Osteoblast (primary cell): ENCODE measurements at regions not wholly inside any gene's neighbourhood (a gene's known extent, or its start where the extent isn't known, plus 50 kb on each side); places are given as distances from the start of the nearest gene placed in this dataset.

Experiments
- DNase-seq: peaks from one replicate; pipeline ENCODE4 v3.0.0; 2011; ENCODE audit warnings: low spot score, mixed read lengths; ENCODE audit not compliant: insufficient read length; ENCODE audit errors: missing footprints
- H2AFZ ChIP-seq: 2 replicates; pipeline ENCODE4 v1.6.0; 2011; ENCODE audit warnings: mild to moderate bottlenecking, low read length
- H3K27ac ChIP-seq: 2 replicates; pipeline ENCODE4 v1.5.1; 2011; ENCODE audit warnings: mild to moderate bottlenecking, low read depth, low read length, moderate library complexity
- H3K27me3 ChIP-seq: 2 replicates; pipeline ENCODE4 v1.6.0; 2012; ENCODE audit warnings: mild to moderate bottlenecking, control low read depth, inconsistent platforms, low read length, moderate library complexity; ENCODE audit not compliant: insufficient read depth
- H3K36me3 ChIP-seq: 2 replicates; pipeline ENCODE4 v1.5.1; 2011; ENCODE audit warnings: mild to moderate bottlenecking, low read length, control low read depth, moderate library complexity; ENCODE audit not compliant: insufficient read depth
- H3K4me1 ChIP-seq: 2 replicates; pipeline ENCODE4 v1.5.1; 2011; ENCODE audit warnings: mild to moderate bottlenecking, low read length, control low read depth, moderate library complexity; ENCODE audit not compliant: insufficient read depth
- H3K4me2 ChIP-seq: 2 replicates; pipeline ENCODE4 v1.6.0; 2011; ENCODE audit warnings: mild to moderate bottlenecking, low read length; ENCODE audit not compliant: insufficient read depth
- H3K4me3 ChIP-seq: fragments of 200-600 bp; sonication (generic); 3 replicates; pipeline ENCODE4 v1.5.1; 2012; ENCODE audit warnings: mild to moderate bottlenecking, low read length, inconsistent platforms; ENCODE audit not compliant: insufficient read depth
- H3K79me2 ChIP-seq: 2 replicates; pipeline ENCODE4 v1.6.0; 2012; ENCODE audit warnings: mild to moderate bottlenecking, low read length, control low read depth, inconsistent platforms; ENCODE audit not compliant: insufficient read depth
- H3K9me3 ChIP-seq: 2 replicates; pipeline ENCODE4 v1.5.1; 2011; ENCODE audit warnings: low read depth, low read length, control low read depth
- H4K20me1 ChIP-seq: 2 replicates; pipeline ENCODE4 v1.6.0; 2012; ENCODE audit warnings: mild to moderate bottlenecking, low read length, control low read depth; ENCODE audit not compliant: insufficient read depth
- TF ChIP-seq, protein P1 (sequence below): IDR thresholded peaks from 2 replicates; pipeline ENCODE4 v1.5.1; 2011; ENCODE audit warnings: mild to moderate bottlenecking, low read depth, low read length, moderate library complexity; ENCODE audit errors: extremely low read depth

DNA sequence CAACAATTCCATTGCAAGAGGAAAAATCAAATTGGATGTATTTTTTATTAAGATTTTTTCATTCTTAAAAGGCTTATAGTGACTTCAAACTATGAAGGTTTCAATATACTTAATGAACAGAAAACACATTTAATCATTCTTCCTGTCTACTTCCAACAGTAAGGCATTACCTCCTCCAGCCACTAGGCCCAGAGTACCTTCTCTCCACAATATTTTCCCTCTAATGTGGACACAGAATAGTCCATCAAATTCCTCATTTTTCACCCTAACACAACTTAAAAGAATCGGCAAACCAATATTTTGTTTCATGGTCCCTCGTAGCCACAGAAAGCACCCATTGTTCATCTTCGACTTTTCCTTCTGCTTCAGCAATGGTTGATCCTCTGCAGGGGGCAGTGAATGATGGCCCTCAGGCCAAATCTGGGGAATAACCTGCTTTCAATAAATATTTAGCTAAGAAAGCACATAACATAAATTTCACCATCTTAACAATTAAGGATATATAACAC, 335.4 kb upstream of the ID4 start:
- Histone ChIP-seq H2AFZ (no peak overlapping the region), H3K27ac (no peak overlapping the region), H3K4me3 (no peak overlapping the region), H3K79me2 (no peaks in the 10 kb centered on the region), H3K27me3 (no peaks in the 10 kb centered on the region), H3K4me1 (no peaks in the 10 kb centered on the region), H4K20me1 (no peaks in the 10 kb centered on the region), H3K9me3 (no peaks in the 10 kb centered on the region), H3K4me2 (no peak overlapping the region), H3K36me3 (no peaks in the 10 kb centered on the region)
- DNase-seq: peak; percentile 8
- TF ChIP-seq, protein P1, sequence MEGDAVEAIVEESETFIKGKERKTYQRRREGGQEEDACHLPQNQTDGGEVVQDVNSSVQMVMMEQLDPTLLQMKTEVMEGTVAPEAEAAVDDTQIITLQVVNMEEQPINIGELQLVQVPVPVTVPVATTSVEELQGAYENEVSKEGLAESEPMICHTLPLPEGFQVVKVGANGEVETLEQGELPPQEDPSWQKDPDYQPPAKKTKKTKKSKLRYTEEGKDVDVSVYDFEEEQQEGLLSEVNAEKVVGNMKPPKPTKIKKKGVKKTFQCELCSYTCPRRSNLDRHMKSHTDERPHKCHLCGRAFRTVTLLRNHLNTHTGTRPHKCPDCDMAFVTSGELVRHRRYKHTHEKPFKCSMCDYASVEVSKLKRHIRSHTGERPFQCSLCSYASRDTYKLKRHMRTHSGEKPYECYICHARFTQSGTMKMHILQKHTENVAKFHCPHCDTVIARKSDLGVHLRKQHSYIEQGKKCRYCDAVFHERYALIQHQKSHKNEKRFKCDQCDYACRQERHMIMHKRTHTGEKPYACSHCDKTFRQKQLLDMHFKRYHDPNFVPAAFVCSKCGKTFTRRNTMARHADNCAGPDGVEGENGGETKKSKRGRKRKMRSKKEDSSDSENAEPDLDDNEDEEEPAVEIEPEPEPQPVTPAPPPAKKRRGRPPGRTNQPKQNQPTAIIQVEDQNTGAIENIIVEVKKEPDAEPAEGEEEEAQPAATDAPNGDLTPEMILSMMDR: no peak

DNA sequence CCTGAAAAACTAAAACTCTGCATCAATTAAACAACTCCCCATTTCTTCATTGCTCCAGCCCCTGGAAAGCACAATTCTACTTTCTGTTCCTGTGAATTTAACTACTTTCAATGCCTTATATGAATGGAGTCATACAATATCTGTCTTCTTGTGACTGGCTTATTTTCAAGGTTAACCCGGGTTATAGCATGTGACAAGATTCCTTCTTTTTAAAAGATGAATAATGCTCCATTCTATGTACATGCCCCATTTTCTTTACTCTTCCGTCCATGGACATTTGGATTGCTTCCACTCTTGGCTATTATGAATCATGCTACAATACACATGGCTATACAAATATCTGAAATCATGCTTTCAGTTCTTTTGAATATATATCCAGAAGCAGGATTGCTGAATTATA, 334.9 kb upstream of the ID4 start:
- Histone ChIP-seq H2AFZ (no peak overlapping the region), H3K79me2 (no peaks in the 10 kb centered on the region), H3K27me3 (no peaks in the 10 kb centered on the region), H3K4me1 (no peaks in the 10 kb centered on the region), H3K4me2 (no peak overlapping the region), H3K27ac (no peak overlapping the region), H3K36me3 (no peaks in the 10 kb centered on the region), H3K9me3 (no peaks in the 10 kb centered on the region), H4K20me1 (no peaks in the 10 kb centered on the region), H3K4me3 (no peak overlapping the region)
- DNase-seq: no peak
- TF ChIP-seq, protein P1: no peak

DNA sequence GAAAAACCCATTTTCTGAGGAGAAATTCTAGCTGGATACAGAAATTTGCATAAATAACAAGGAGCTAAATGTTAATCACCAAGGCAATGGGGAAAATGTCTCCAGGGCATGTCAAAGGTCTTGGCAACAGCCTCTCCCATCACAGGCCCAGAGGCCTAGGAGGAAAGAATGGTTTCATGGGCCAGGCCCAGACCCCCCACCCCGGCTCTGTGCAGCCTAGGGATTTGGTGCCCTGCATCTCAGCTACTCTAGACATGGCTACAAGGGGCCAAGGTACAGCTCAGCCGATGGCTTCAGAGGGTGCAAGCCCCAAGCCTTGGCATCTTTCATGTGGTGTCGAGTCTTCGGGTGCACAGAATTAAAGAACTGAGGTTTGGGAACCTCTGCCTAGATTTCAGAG, 321.2 kb upstream of the ID4 start:
- Histone ChIP-seq H3K4me2 (no peak overlapping the region), H3K36me3 (no peaks in the 10 kb centered on the region), H3K27ac (no peak overlapping the region), H3K4me3 (no peak overlapping the region), H2AFZ (no peak overlapping the region), H4K20me1 (no peaks in the 10 kb centered on the region), H3K9me3 (no peaks in the 10 kb centered on the region), H3K4me1 (no peaks in the 10 kb centered on the region), H3K79me2 (no peaks in the 10 kb centered on the region), H3K27me3 (no peaks in the 10 kb centered on the region)
- no peak for DNase-seq
- TF ChIP-seq, protein P1: no peak

DNA sequence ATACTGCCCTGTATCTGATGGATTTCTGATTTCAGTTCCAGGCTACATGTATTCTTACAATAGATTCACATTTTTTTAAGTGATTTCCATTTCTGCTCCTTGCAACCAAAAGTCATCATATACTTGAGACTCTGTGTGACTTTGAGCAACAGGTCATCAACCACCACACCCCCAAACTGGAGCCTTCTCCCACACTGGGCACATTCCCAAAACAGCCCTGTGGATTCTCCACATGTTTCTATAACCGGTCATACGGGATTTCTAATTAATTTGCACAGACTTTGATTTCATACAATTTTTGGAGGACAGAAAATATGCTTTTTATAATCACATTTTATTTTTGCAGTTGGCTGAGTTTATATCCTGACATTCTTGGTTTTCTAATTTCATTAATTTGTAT, 317.2 kb upstream of the ID4 start:
- no peak overlapping the region for H2AFZ ChIP-seq
- no peaks in the 10 kb centered on the region for H4K20me1 ChIP-seq
- H3K36me3 ChIP-seq: no peaks in the 10 kb centered on the region
- TF ChIP-seq, protein P1: no peak
- no peak overlapping the region for H3K4me3 ChIP-seq
- H3K27me3 ChIP-seq: no peaks in the 10 kb centered on the region
- no peak overlapping the region for H3K4me2 ChIP-seq
- H3K4me1 ChIP-seq: no peaks in the 10 kb centered on the region
- no peak for DNase-seq
- no peak overlapping the region for H3K27ac ChIP-seq
- no peaks in the 10 kb centered on the region for H3K79me2 ChIP-seq
- H3K9me3 ChIP-seq: no peaks in the 10 kb centered on the region
